ENCODE measurements at regions not wholly inside any gene's neighbourhood (a gene's known extent, or its start where the extent isn't known, plus 50 kb on each side); places are given as distances from the start of the nearest gene placed in this dataset.

GRCh38 chr6:47103931-47104330, 61.8 kb upstream of the ADGRF1 start:
- no peak for DNase-seq (ENCODE audit: low read depth in 1 of 2, low spot score in 1 of 2)
- TF ChIP-seq JUND (IDR thresholded peaks at IDR 0.05; ENCODE audit: low read depth) = no peak
- in situ Hi-C loops (cut with HindIII; ENCODE audit: low pct_unique_long_range_greater_than_20kb, low sequenced_read_pairs) = no loop called here

GRCh38 chr6:47102331-47102730, 60.2 kb upstream of the ADGRF1 start:
- in situ Hi-C loops (cut with HindIII; ENCODE audit: low pct_unique_long_range_greater_than_20kb, low sequenced_read_pairs) = no loop called here
- TF ChIP-seq JUND (IDR thresholded peaks at IDR 0.05; ENCODE audit: low read depth) = no peak
- no peak for DNase-seq (ENCODE audit: low read depth in 1 of 2, low spot score in 1 of 2)

GRCh38 chr6:47098570-47098993, 56.5 kb upstream of the ADGRF1 start:
- no peak for TF ChIP-seq JUND (IDR thresholded peaks at IDR 0.05; ENCODE audit: low read depth)
- in situ Hi-C loops (cut with HindIII; ENCODE audit: low pct_unique_long_range_greater_than_20kb, low sequenced_read_pairs) = no loop called here
- no peak for DNase-seq (ENCODE audit: low read depth in 1 of 2, low spot score in 1 of 2)

- in situ Hi-C loops (cut with HindIII; ENCODE audit: low pct_unique_long_range_greater_than_20kb, low sequenced_read_pairs) = no loop called here
- peak; percentile 65 to 88 for DNase-seq (ENCODE audit: low read depth in 1 of 2, low spot score in 1 of 2)
- no peak for TF ChIP-seq JUND (IDR thresholded peaks at IDR 0.05; ENCODE audit: low read depth)
Observed at GRCh38 chr6:47097092-47097945, 55.2 kb upstream of the ADGRF1 start.

GRCh38 chr6:47096211-47096895, 54.2 kb upstream of the ADGRF1 start:
- in situ Hi-C loops (cut with HindIII; ENCODE audit: low pct_unique_long_range_greater_than_20kb, low sequenced_read_pairs) = no loop called here
- TF ChIP-seq JUND (IDR thresholded peaks at IDR 0.05; ENCODE audit: low read depth) = no peak
- peak in 1 of 2 experiments; percentile 35 for DNase-seq (ENCODE audit: low read depth in 1 of 2, low spot score in 1 of 2)

GRCh38 chr6:47094241-47094925, 52.3 kb upstream of the ADGRF1 start:
- DNase-seq (ENCODE audit: low read depth in 1 of 2, low spot score in 1 of 2) = peak; percentile 31 to 91
- no peak for TF ChIP-seq JUND (IDR thresholded peaks at IDR 0.05; ENCODE audit: low read depth)
- in situ Hi-C loops (cut with HindIII; ENCODE audit: low pct_unique_long_range_greater_than_20kb, low sequenced_read_pairs) = no loop called here

GRCh38 chr6:47093169-47093568, 51.0 kb upstream of the ADGRF1 start:
- in situ Hi-C loops (cut with HindIII; ENCODE audit: low pct_unique_long_range_greater_than_20kb, low sequenced_read_pairs) = no loop called here
- no peak for TF ChIP-seq JUND (IDR thresholded peaks at IDR 0.05; ENCODE audit: low read depth)
- DNase-seq (ENCODE audit: low read depth in 1 of 2, low spot score in 1 of 2) = peak in 1 of 2 experiments; percentile 64

- no peak for DNase-seq (ENCODE audit: low read depth in 1 of 2, low spot score in 1 of 2)
- TF ChIP-seq JUND (IDR thresholded peaks at IDR 0.05; ENCODE audit: low read depth) = no peak
- in situ Hi-C loops (cut with HindIII; ENCODE audit: low pct_unique_long_range_greater_than_20kb, low sequenced_read_pairs) = no loop called here
Observed at GRCh38 chr6:47091886-47092668, 49.9 kb upstream of the ADGRF1 start.

Data from T47D (cell line).